ENCODE measurements at regions not wholly inside any gene's neighbourhood (a gene's known extent, or its start where the extent isn't known, plus 50 kb on each side); places are given as distances from the start of the nearest gene placed in this dataset.

DNA sequence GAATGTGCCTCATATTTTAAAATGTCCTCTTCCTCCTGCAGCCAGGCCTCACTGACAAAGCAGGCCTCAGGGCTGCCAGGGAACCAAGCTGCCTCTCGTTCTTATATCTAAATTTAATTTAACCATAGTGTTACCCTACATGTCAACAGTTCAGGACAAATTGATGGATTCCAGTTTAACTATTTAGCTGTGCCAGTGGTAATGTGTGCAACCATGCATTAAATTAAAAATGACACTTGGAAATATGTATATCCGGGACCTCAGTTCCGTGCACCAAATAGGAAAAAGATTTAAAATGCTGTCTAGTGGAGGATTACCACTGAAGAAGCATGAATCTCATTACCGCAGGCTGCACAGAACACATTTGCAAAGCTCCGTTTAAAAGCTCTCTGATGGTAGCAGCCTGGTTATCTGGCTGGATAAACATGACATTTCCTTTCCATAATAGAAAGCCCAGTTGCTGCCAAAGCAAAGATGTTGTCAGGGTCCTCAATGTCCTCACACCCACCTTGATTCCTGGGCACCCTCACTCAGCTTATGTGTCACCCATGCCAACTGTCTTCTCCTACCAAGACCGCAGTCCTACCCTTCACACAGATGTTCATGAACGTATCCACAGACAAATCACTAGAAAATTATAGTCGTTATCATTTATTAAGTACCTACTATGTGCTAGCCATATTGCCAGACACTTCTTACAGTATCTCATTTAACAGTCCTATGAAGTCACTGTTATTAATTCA lies 73.3 kb upstream of the FRMD4A start:
- TF ChIP-seq, protein P1, sequence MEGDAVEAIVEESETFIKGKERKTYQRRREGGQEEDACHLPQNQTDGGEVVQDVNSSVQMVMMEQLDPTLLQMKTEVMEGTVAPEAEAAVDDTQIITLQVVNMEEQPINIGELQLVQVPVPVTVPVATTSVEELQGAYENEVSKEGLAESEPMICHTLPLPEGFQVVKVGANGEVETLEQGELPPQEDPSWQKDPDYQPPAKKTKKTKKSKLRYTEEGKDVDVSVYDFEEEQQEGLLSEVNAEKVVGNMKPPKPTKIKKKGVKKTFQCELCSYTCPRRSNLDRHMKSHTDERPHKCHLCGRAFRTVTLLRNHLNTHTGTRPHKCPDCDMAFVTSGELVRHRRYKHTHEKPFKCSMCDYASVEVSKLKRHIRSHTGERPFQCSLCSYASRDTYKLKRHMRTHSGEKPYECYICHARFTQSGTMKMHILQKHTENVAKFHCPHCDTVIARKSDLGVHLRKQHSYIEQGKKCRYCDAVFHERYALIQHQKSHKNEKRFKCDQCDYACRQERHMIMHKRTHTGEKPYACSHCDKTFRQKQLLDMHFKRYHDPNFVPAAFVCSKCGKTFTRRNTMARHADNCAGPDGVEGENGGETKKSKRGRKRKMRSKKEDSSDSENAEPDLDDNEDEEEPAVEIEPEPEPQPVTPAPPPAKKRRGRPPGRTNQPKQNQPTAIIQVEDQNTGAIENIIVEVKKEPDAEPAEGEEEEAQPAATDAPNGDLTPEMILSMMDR (conservative IDR thresholded peaks at IDR 0.05; ENCODE audit: low read length), result no peak
- TF ChIP-seq EZH2phosphoT487 (IDR thresholded peaks at IDR 0.05; ENCODE audit: borderline replicate concordance, low read depth, low read length), result no peak

All from OCI-LY7 (cell line).